NCI-H510A treated with DMSO at 0.1 percent for 48 hours (cell line): ENCODE measurements at regions not wholly inside any gene's neighbourhood (a gene's known extent, or its start where the extent isn't known, plus 50 kb on each side); places are given as distances from the start of the nearest gene placed in this dataset.

Source experiments
- DNase-seq: peaks from one replicate; lab custom pipeline; 2025; lab: John Stamatoyannopoulos, UW

DNA sequence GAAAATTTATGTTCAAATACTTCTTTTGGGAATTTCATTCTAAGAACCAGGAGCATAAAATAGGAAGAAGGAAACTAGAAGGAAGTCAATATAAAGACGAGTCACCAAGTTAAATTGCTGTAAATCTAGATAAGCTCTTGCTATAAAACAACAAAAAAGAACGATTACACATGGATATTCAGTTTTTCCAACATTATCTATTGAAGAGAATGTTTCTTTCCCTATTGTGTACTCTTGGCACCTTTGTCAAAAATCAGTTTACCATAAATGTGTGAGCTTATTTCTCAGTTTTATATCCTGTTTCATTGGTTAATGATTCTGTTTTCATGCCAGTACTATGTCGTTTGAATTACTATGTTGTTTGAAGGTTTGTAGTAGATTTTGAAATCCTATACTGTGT is 536.3 kb upstream of the MKI67 start:
- DNase-seq: no peak

DNA sequence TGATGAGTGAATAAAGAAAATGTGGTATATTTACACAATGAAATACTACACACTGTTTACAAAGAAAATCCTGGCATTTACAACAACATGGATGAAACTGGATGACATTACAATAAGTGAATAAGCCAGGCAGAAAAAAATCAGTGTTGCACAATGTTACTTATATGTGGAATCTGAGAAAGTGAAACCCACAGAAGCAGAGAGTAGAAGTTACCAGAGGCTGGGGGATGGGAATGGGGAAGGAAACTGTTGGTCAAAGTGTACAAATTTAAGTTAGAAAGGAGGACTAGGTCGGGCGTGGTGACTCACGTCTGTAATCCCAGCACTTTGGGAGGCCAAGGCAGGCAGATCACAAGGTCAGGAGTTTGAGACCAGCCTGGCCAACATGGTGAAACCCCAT is 538.5 kb upstream of the MKI67 start:
- no peak for DNase-seq

DNA sequence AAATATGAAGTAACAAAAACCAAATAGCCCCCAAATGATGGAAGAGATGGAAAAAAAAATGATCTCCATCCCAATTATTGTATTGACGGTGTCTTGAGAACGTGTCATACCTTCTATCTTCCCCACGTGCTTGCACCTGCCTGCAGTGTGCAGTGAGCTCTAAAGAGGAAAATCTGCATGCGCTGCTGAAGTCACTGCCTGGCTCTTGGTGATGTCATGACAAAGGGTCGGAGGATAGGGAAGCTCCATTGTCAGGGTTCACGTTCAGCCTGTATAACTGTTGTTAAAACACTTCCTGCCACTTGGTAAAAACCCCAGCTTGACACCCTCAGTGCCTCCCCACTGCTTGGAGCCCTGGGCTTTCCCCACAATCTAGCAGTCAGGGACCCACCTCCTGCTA is 549.2 kb upstream of the MKI67 start:
- no peak for DNase-seq

DNA sequence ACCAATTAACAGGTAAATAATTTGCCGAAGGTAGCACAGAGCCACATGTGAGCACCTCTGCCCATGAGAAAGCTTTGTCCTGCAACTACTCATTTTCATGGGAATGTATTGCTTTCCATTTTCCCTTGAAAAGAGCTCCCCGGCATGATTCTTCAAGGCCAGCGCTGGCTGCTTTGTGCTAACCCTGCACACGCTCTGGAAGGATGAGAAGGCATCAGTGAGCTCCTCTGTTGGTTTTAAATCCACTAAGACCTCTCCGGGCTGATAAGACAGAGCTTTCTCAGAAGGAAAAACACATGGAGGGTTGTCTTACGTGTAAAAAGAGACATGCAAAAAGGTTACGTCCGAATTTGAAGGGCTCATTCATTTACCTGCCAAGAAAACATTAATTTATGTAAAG is 553.9 kb upstream of the MKI67 start:
- DNase-seq: no peak

DNA sequence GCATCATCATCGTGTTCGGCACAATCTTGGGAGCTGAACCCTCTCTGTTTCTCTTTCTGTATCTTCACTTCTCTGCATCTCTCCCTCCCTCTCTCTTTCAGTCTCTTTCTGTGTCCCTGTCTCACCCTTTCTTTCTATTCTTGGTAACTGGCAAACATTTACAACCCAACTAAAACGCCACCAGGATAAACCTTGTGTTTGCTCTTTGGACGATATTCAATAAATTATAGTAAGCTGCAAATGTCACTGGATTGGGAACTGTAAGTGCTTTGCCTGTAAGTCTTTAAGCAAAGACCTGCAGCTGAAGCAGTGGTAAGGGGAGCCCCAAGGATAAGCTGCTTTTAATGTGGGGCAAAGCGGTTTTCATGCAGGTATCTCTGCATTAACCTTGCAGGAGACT is 558.0 kb upstream of the MKI67 start:
- no peak for DNase-seq

DNA sequence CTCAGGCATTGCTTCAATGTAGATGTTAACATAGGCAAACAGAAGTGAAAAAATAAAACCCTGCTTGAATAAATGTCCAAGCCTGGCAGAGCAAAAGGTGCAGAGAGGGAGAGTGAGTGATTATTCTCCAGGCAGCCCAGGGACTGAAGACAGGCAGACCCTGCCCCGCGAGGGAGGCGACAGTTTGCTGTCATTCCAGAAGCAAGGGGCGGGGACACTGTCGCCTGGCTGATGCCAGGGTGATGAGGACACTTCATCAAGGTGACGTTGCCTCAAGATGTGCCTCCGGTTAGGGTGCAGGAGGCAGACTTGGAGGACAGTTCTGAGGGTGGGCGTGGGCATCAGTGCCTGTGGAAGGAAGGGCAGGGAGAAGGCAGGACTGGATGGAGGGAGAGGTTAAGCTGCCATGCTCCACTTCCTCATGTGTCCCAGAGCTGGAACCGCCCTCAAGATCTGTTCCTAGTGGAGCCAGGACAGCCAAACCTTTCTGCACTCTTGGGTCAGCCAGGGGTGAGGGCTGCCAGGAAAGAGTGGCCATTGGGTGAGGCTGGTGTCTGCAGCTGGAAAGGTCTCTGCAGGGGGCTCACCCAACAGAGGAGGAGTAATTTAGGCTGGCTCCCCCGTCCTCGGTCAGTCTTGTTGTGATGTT is 560.5 kb upstream of the MKI67 start:
- no peak for DNase-seq

DNA sequence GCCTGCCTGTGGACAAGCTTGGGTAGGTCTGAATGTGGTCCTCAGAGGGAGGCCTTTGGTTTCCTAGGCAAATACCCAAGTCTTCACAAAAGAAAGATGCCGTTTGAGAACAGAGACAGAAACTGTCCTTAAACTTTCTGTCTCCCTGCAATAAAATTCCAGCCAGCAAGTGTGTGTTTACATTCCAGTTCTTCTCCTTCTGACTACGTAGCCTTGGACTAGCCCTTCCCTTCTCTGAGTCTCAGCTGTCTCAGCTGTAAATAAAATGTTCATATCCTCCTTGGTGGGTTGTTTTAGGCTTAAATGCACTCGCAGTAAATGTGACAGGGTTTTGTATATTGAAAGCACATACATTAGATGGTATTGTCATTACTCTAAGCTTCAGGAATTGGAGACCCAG is 561.2 kb upstream of the MKI67 start:
- DNase-seq: no peak

DNA sequence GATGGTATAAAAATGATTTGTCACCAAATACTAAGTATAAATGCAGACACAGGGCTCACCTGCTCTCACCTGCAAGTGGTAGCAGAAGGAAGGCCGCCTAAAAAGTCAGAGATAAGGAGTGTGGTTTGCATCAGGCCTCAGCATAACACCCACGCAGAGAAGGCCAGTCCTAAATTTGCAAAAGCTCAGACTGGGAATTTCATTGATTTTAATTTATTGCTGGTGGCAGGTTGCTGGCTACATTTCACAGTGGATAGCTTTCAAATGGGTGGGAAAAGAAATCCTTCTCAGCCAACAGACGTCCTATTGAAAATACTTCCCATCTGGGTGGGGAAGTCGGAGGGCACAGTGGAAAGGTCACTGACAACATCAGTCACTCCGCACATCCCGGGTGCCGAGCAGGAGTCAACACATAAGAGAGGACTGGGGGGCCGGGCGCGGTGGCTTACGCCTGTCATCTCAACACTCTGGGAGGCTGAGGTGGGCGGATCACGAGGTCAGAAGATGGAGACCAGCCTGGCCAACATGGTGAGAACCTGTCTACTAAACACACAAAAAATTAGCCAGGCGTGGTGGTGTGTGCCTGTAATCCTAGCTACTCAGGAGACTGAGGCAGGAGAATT is 561.8 kb upstream of the MKI67 start:
- DNase-seq: no peak

DNA sequence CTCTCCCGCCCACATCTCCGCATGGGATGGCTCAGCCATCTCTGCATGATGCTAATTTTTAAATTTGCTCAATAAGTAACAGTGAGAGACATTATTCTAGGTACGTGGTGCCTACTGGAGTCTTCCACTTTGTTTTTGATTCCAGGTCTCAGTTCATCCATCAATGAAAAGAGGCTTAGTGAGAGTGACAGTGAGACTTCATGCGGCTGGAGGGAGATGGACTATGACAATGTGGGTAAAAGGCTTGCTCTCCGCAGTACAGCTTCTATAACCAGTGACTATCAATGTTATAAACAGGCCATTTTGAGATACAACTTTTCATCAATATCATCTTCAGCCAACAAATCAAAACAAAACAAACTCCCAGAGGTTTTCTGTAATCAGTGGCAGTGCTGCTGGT is 563.4 kb upstream of the MKI67 start:
- DNase-seq: no peak

DNA sequence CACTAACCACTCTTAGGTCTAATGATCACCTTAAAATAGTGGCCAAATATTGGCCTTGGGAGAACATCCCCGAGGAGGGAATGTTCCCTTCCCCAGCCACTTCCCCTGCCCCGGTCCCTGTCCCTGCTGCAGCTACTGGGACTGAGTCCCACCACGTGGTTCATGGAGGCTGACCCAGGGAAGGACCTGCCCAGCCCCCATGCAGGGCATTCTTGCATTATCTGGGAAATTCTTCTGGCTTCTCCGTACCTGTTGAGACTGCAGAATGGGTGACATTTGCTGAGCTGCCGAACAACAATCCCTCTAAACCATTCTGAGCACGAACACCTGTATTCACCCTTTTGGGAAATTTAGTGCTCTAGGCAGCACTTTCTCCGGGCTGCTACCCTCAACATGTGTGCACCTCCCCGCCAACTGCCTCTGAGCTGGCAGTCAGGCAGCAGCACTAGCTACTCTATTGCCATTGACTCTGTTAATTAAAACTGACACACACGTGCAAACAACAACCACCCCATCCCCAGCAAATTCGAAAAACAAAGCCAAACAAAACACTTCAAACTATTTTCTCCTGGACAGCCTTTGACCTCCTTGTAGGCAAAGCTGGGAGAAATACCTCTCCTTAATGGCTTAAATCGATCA is 567.4 kb upstream of the MKI67 start:
- DNase-seq: no peak

DNA sequence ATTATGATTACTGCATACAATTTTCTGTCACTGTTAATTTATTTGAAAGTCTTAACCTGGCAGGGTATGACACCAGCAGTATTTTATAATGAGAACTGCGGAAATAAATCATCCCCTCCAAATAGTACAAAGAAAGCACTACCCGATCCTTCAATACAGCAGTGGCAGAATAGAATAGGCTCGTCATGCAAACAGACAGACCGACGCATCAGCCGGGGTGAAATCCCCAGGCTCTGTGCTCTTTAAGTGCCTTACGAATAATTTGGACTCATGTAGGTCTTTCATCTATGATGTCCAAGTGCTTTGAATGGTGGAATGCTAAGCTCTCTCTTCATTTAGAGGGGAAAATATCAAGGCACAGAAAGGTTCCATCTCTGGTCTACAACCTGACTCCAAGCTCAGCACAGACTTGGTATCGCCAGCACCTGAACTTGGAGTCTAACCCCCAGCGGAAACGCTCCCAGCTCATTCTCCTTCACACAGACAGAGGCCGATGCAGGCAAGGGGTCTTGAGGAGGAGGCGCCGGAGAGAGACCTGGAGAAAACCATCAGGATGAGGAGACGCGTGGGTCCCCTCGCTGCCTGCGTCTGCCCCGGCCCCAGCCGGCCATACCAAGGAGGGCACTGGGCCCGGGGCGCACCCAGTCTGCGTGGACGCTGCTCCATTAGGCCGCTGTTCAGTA is 568.1 kb upstream of the MKI67 start:
- DNase-seq: no peak

DNA sequence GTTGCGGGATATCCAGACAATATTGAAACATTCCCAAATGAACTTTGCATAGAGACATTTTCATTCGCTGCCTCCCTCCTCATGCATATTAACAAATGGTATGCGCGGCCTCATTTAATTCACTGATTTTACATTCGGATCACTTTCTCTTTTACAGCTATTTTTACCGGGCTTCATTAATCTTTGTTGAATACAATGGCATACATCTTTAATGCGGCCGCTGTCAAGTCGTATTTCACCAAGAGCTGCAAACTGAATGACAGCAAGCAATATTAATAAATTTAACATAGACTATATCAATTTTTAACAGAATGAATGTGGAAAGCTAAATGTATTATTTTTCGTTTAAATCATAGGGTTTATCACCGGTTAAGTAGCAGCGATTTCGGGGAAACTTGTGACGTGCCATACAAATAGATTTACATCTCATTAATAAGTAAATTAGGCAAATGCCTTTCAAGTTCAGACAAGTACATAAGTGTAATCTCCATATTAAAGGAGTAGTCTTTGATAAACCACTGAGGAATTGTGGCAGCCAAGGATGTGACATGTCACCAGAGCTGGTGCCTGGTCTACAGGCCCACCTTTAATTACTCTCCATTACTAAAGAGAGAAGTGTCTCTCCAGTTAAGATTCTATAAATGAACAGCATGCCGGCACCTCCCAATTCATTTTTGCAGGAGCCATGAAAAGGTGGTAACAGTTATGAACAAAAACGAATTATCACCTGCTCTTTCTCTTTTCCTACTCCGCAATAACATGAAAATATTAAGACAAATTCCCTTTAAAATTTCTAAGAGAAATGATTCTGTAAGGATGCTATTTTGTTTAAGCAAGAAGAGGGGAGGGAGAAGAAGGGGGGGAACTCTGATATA is 568.9 kb upstream of the MKI67 start:
- no peak for DNase-seq

DNA sequence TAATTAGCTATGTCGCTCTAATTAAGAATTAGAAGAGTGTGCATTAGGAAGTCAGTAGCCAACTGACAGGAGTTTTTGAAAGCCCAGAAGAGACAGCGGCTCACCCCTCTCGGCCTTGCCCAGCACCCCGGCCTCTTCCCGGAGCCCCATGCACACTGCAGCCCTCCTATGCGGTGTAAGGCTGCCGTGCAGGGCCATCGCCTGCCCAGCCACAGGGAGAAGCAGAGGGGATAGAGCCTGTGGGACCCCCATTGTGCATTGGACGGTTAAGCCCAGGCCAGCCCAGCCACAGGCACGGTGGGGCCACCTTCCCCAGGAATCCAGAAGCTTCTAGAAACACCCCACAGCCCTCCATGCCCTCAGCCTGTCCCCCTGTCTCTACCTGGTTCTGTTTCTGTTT is 569.7 kb upstream of the MKI67 start:
- no peak for DNase-seq

DNA sequence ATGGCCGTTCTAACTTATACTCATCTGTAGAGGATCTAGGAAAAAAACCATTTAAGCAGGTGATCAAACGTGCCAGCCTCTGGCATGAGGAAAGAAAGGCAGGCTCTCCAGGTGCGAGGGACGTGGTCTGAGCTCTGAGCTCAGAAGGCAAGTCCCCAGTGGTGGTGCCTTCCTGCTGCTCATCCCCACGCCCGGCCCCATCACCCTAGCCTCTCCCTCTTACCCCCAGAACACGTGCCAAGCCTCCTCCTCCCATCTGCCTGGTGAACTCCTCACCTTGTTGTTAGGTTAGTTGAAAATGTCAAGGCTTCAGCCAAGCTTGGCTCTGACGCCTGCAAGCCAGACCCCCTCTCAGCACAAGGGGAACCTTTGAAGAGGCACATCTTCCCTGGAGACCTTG is 571.2 kb upstream of the MKI67 start:
- no peak for DNase-seq

DNA sequence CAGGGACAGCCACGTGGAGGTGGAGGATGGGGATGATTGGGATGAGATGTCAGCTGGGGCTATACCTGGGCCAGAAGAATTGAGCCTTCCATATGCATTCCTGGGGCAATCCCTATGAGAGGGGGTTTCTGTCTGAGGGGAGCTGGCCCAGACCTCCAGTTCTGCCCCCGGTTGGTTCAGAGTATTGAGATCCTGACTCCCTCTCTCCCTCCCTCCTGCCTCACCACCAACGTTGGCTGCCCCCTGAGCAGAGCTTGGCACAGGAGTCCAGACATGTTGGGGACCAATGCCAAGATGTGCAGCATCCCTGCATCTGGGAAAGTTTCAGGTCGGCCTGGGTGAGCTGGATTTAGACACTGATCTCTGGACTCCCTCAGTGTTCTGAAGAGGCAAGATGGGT is 575.2 kb upstream of the MKI67 start:
- DNase-seq: no peak

DNA sequence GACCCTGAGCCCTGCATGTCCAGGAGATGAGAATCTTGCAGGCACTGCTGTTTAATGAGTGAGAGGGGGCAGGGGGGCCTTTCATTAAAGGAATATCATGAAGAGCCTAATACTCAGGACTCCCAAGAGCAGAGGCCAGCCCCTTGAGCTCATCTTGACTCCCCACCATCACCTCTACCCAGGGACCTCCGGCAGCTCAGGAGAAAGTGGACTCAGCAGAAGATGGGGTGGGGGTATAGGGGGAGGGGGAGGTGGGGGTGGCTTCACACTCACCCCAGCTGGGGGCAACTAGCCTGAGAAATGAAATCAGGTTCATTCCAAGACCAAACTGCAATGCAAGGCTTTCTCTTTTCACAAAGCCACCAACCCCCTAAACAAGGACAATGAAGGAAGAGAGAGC is 575.6 kb upstream of the MKI67 start:
- no peak for DNase-seq

DNA sequence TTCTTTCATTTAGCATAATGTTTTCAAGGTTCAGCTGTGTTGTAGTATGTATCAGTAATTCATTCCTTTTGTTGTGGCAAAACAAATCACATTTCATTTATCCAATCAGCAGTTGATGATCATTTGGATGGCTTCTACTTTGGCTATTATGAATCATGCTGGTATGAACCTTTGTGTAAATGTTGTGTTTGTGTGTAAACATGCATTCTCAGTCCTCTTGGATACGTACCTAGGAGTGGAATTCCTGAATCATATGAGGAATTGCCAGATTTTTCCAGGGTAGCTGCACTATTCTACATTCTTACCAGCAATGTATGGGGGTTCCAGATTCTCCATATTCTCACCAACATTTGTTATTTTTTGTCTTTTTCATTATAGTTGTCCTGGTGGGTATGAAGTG is 578.5 kb upstream of the MKI67 start:
- DNase-seq: no peak

DNA sequence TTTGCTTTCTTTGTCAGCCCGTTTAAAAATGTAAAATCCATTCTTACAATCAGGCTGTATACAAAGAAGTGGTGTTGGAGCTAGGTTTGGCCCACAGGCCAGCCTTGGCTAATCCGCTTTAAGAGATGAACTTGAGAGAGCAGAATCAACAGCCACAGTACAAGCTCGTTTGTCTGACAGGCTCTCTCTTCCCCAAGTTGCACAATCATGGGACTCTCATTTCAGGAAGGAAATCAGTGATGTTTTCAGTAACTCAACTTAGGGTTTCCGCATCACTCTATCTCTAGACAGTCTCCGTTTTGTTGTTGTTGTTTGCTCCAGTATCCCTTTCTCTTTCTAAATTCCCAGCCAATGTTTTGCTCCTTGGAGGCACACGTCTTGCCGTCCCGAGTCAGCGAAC is 582.0 kb upstream of the MKI67 start:
- DNase-seq: no peak

DNA sequence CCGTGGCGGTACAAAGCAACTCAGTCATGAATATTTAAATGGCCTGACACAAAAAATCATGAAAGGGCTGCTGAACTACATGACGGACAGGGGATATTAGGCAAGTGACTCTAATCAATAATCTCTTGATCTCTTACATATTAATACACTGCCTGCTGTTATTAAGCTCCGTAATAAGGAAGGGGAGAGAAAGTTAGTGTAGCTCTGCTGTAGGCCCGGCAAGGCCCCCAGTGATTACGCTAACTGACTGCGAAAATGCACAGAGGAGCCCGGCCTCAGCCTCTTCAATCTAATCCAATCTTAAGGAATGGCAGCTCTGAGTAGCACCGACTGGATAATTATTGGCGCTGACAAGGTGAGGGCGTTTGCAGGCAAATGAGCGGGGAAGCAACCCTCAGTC is 583.5 kb upstream of the MKI67 start:
- no peak for DNase-seq

DNA sequence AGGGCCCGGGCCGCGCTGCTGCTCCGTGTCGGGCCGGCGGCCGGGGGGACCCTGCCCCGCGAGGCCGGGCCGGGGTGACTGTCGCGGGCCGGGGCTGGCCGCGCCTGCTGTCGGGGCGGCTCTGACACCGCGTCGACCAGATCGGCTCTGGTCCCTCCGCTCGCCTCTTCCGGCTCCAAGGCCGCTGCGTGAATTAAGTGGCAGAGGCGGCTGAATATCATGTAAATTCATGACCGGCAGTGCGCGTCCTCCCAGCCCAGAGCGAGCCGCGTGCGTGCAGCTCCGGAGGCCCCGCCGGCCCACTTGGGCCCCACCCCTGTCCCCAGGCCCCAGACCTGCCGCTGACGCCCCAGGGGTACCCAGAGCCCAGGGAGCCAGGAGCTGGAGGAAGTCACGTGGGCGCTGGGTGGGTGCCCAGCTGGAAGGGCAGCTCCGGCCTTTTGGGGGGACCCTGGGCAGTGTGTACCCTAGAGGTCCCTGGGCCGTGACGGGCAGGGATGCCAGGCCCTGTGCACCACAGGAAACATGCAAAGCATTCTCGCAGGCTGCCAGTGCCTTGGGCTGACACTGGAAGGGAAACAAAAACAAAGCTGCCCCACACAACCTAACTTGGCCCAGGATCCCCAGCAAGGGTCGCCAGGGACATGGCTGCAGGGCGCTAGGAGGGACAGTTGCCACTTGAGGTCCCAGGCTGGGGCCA is 584.0 kb upstream of the MKI67 start:
- DNase-seq: no peak

DNA sequence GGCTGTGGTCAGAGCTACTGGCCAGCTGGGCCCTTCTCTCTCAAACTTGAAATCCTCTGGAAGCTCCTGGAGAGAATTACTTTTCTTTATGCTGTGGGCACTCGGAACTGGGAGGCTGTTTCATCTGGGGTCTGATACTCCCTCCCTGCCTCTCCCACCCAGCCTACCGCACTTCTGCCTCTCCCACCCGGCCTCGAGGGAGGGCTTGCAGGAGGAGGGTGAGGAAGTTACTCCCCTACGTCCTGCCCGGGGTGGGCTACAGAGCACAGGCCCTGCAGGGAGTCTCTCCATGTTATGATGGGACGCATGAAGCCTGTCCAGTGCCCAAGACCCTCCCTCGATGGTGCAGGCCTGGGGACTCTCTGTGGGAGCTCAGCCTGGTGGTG is 584.6 kb upstream of the MKI67 start:
- DNase-seq: no peak

DNA sequence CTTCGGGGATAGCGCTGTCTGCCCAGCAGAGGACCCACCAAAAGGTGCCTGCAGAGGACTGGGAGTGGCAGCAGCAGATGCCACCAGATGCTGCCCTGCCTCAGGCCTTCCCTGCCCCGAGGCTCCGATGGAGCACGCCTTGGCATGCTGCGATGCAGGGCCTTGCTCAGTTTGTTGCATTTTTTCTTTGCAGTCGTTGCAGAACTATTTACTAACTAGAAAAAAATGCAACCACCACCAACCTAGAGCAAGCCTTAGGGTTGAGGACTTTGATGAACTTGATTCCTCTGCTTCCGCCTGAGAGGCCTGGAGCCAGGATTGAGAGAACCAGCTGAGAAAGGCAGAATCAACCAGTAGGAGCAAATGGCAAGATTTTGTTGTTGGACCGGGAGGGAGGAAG is 585.6 kb upstream of the MKI67 start:
- no peak for DNase-seq
